GM18499 (cell line): ENCODE measurements at regions not wholly inside any gene's neighbourhood (a gene's known extent, or its start where the extent isn't known, plus 50 kb on each side); places are given as distances from the start of the nearest gene placed in this dataset.

Source experiments
- ATAC-seq: cut with Tn5 transposase; IDR thresholded peaks from one replicate; pipeline ENCODE4 v1.9.1; 2021; ENCODE audit warnings: moderate number of reproducible peaks; ENCODE audit not compliant: insufficient read depth, unreplicated experiment

DNA sequence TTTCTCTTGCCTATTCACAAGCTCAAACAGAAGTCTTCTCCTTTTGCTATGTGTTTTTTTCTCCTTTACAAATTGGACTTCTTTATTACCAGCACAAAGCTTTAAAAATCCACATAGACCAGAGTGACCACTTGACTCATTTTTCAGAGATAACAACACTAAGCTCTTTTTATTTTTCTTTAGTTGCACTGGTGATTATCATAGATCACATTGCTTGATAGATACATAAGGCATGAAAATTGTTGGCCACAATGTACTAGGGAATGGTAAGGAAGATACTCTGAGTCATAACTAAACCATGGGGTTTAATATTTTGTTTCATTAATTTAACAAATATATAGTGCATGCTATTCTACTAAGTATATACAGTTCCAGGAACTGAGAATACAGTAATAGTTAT, 159.0 kb downstream of the GASK1B start:
- ATAC-seq: no peak

DNA sequence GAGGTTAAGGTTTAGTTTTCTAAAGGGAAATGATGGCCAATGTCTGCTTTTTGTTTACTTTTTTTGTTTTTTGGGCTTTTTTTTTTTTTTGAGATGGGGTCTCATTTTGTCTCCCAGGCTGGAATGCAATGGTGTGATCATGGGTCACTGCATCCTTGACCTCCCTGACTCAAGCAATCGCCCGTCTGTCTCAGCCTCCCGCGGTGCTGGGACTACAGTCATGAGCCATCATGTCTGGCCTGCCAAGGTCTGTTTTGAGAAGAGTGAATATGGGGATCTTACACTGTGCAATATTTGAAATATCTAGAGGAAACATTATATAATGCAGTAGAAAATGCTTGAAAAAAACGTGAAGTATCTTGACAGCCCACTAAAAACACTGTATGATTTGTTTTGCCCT, 162.5 kb downstream of the GASK1B start:
- ATAC-seq: no peak

- ATAC-seq: no peak
These were observed 164.1 kb downstream of the GASK1B start for GRCh38 chr4:158008551-158009218.

DNA sequence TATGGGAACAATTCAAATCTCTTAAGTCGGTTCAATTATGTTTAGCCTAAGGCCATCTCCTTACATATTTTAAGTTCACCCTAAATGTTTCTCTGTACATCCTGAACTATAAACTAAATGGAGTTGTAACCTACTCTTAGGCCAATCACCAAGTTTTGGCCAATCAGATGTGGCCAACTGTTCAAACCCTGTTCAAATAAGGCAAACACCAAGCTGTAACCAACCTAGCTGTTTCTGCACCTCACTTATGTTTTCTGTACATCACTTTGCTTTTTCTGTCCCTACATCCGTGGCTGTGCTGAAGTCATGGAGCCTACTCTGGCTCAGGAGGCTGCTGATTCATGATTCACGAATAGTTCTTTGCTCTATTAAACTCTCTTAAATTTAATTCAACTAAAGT, 165.3 kb downstream of the GASK1B start:
- ATAC-seq: no peak

GRCh38 chr4:158006990-158007389, 165.8 kb downstream of the GASK1B start:
- no peak for ATAC-seq

DNA sequence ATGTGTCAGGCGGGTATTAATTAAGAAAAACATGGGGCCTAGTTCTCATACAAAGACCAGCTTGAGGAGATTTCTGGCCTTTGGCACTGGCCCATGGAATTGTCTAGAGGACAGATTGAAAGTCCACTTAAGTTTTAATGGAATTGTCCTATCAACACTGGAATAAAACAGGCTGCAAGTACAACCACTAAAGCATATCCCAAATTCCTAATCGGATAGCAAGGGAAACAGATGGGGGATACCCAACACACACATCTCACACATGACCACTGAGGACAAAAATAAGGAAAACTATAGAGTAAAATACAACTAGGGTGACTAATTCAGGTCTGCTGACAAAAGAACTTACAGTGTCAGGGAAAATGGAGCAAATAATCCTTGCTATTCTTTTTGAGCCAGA, 167.8 kb downstream of the GASK1B start:
- no peak for ATAC-seq

- no peak for ATAC-seq
These were observed 168.7 kb downstream of the GASK1B start for GRCh38 chr4:158004101-158004500.

DNA sequence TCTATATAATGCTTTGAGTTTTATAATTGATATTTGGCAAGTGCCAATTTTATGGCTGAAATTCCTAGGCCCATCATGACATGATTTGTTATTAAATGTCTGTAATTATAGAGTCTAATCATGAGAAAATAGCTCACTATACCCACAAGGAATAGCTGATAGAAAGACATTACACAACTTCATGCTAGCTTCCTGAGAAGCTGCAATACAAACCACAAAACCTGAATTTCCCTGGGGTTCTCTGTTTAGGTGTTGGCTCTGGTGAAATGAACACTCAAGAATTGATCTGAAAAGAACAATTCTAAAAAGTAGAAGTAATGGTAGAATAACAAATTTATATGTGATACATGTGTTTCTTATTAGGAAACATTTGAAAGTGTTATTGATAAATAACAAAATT, 169.6 kb downstream of the GASK1B start:
- ATAC-seq: no peak

DNA sequence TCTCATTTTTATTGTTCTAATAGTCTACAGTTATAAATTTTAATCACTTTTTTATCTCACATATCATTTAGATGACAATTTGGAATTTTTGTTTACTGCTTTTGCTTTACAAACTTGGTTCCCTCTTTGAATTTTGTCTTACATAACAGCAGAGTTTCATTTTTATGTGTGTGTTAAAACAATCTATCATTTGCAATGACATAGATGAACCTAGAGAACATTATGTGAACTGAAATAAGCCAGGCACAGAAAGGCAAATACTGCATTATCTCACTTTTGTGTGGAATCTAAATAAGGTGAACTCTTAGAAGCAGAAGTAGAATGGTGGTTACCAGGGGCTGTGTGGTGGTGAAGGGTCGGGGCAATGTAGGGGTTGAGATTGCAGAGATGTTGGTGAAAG, 170.7 kb downstream of the GASK1B start:
- ATAC-seq: no peak

DNA sequence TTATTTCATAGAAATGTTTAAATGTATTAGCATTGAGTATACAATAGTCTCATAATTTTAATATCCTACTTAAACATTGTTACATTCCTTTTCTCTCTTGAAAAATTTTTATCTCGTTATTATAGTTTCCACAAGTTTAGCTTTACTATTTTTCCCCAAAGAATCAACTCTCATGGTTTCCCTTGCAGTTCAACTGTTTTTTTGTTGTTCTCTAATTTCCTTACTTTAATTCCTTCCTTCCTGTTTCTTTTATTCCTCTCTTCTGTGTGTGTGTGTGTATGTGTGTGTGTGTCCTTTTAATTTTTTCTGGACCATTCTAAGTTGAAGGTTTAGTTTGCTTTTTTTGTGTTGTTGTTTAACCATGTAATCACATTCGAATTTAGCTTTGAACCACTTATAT, 171.1 kb downstream of the GASK1B start:
- no peak for ATAC-seq

- no peak for ATAC-seq
These were observed 173.1 kb downstream of the GASK1B start for GRCh38 chr4:157999723-158000122.

DNA sequence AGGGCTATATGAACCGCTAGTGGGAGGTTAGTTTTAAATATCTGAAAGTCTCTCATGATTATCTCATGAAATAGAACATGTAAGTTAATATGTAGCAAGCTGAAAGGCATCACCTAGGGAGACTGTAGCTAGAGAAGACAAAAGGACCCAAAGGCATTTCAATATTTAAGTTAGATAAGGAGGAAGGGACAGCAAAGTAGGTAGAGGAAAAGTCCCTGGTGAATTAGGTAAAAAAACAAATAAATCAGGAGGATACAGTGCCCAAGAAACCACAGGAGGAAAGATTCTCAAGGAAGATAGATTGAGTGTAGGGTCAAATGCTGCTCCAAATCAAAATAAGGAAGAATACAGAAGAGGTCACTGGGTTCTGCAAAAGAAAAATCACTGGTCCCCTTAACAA, 175.5 kb downstream of the GASK1B start:
- no peak for ATAC-seq

- no peak for ATAC-seq
These were observed 176.5 kb downstream of the GASK1B start for GRCh38 chr4:157996061-157997028.

GRCh38 chr4:157994863-157995262, 178.0 kb downstream of the GASK1B start:
- no peak for ATAC-seq

GRCh38 chr4:157992948-157993839, 179.6 kb downstream of the GASK1B start:
- ATAC-seq: no peak

- no peak for ATAC-seq
These were observed 180.7 kb downstream of the GASK1B start for GRCh38 chr4:157992038-157992705.

DNA sequence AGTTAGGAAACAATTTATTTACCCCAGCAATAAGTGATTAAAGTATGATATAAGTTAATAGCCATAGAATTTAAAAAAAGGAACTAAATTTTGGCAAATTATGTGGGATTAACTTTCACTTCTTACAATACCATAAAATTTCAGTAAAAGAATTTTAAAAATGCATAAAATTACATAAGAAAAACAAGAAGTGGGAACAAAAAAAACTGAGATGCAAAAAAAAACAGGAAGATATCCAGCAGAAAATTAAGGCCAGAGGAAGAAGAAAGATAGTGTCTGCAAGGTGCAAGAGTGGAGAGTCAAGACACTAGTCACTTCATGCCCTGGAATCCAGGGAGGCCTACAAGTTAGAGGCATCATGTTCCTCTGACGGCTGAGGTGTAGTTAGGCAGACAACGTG, 184.2 kb downstream of the GASK1B start:
- ATAC-seq: no peak

DNA sequence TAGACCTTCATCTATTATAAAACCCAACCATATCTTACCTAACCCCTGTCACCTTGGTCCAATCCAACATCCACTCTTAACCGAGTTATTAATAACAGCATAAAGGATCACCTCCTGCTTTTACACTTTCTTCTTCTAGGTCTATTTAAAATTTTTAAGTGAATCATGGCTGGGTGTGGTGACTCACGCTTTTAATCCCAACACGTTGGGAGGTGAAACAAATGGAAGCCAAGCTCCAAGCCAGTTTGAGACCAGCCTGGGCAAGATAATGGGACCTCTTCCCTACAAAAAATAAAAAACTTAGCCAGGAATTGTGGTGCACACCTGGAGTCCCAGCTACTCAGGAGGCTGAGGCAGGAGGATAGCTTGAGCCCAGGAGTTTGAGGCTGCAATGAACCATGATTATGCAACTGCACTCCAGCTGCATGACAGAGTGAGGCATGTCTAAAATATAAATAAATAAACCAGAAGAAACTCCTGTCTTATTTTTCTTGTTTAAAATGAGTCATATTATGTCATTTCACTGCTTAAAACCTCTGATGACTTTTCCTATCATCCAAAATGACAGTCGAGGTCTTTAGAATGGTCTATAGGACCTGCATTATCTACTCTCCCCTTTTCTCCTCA, 188.4 kb downstream of the GASK1B start:
- no peak for ATAC-seq

GRCh38 chr4:157983300-157983699, 189.5 kb downstream of the GASK1B start:
- ATAC-seq: no peak

GRCh38 chr4:157980158-157980557, 192.7 kb downstream of the GASK1B start:
- ATAC-seq: no peak
